HG03432 (cell line): ENCODE measurements at regions not wholly inside any gene's neighbourhood (a gene's known extent, or its start where the extent isn't known, plus 50 kb on each side); places are given as distances from the start of the nearest gene placed in this dataset.

Experiments
- ATAC-seq: cut with Tn5 transposase; IDR thresholded peaks from one replicate; pipeline ENCODE4 v1.9.1; 2021; ENCODE audit warnings: mild to moderate bottlenecking, moderate library complexity; ENCODE audit not compliant: unreplicated experiment

GRCh38 chr12:69061574-69061973 is 128.6 kb upstream of the CPM start:
- no peak for ATAC-seq

- no peak for ATAC-seq
Measured at GRCh38 chr12:69062621-69063237, 129.8 kb upstream of the CPM start.

GRCh38 chr12:69064734-69065443 is 131.9 kb upstream of the CPM start:
- no peak for ATAC-seq

- no peak for ATAC-seq
Measured at GRCh38 chr12:69065775-69066174, 132.8 kb upstream of the CPM start.

- ATAC-seq: no peak
Measured at GRCh38 chr12:69066492-69067373, 133.8 kb upstream of the CPM start.

GRCh38 chr12:69067713-69068112 is 134.7 kb upstream of the CPM start:
- no peak for ATAC-seq

- ATAC-seq: no peak
Measured at GRCh38 chr12:69068448-69068847, 135.5 kb upstream of the CPM start.

GRCh38 chr12:69069479-69069878 is 136.5 kb upstream of the CPM start:
- ATAC-seq: no peak

GRCh38 chr12:69070319-69071090 is 137.5 kb upstream of the CPM start:
- peak; percentile 84 for ATAC-seq

- ATAC-seq: no peak
Measured at GRCh38 chr12:69071091-69071370, 138.1 kb upstream of the CPM start.

GRCh38 chr12:69073035-69073434 is 140.1 kb upstream of the CPM start:
- ATAC-seq: no peak

- no peak for ATAC-seq
Measured at GRCh38 chr12:69074556-69075349, 141.8 kb upstream of the CPM start.

- ATAC-seq: no peak
Measured at GRCh38 chr12:69083689-69084088, 150.7 kb upstream of the CPM start.

- no peak for ATAC-seq
Measured at GRCh38 chr12:69084816-69085378, 151.9 kb upstream of the CPM start.

GRCh38 chr12:69085852-69086251 is 152.9 kb upstream of the CPM start:
- ATAC-seq: no peak

- ATAC-seq: no peak
Measured at GRCh38 chr12:69087986-69088385, 151.4 kb upstream of the CPSF6 start.

- no peak for ATAC-seq
Measured at GRCh38 chr12:69090722-69091121, 148.6 kb upstream of the CPSF6 start.

GRCh38 chr12:69091442-69092017 is 147.8 kb upstream of the CPSF6 start:
- no peak for ATAC-seq

- no peak for ATAC-seq
Measured at GRCh38 chr12:69092137-69092536, 147.2 kb upstream of the CPSF6 start.
